ENCODE measurements at regions not wholly inside any gene's neighbourhood (a gene's known extent, or its start where the extent isn't known, plus 50 kb on each side); places are given as distances from the start of the nearest gene placed in this dataset.

DNA sequence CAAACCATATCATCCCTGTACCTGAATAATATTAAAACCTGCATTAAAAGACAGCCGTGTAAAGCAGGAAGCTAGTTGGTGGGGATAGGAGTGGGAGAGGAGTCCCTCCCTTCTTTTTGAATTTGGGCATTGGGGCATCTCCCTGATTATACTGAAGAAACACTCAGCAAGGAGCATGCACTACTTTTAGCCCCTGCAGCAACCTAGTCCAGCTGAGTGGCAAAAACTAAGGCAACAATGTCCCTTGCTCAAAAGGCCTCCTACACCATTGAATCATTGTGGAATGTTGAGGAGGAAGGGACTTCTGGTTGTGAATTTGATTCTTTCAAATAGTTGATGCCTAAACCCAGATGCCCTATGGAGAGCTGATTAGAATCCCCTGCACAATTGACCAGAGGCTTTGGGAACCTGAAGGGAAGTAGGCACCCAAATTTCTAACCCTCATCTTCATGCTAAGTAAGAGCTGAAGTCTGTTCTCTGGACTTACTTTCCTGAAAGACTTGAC, 111.7 kb downstream of the DDX1 start:
- no peak for TF ChIP-seq CTCF (IDR thresholded peaks at IDR 0.05; ENCODE audit: insufficient read depth, low read length, poor library complexity, severe bottlenecking)
- DNase-seq (ENCODE audit: extremely low read depth, insufficient read length), result no peak
- H3K4me3 ChIP-seq (replicated peaks; ENCODE audit: low read depth, low read length), result no peak overlapping the region

GRCh38 chr2:15704086-15704787, 112.6 kb downstream of the DDX1 start:
- Histone ChIP-seq H3K4me3 (replicated peaks; ENCODE audit: low read depth, low read length) (no peak overlapping the region), H3K27me3 (replicated peaks; ENCODE audit: control insufficient read depth, insufficient read depth, low read length) (no peaks in the 10 kb centered on the region), H3K36me3 (ENCODE audit: control insufficient read depth, insufficient read depth, low read length) (no peaks in the 10 kb centered on the region)
- no peak for TF ChIP-seq CTCF (IDR thresholded peaks at IDR 0.05; ENCODE audit: insufficient read depth, low read length, poor library complexity, severe bottlenecking)
- DNase-seq (ENCODE audit: extremely low read depth, insufficient read length), result no peak

More for the DNA sequence above, 111.7 kb downstream of the DDX1 start:
- Histone ChIP-seq H3K36me3 (ENCODE audit: control insufficient read depth, insufficient read depth, low read length) (no peaks in the 10 kb centered on the region), H3K27me3 (replicated peaks; ENCODE audit: control insufficient read depth, insufficient read depth, low read length) (no peaks in the 10 kb centered on the region)

GRCh38 chr2:15704788-15705115, 113.1 kb downstream of the DDX1 start:
- Histone ChIP-seq H3K27me3 (replicated peaks; ENCODE audit: control insufficient read depth, insufficient read depth, low read length) (no peaks in the 10 kb centered on the region), H3K4me3 (replicated peaks; ENCODE audit: low read depth, low read length) (no peak overlapping the region), H3K36me3 (ENCODE audit: control insufficient read depth, insufficient read depth, low read length) (no peaks in the 10 kb centered on the region)
- no peak for DNase-seq (ENCODE audit: extremely low read depth, insufficient read length)
- no peak for TF ChIP-seq CTCF (IDR thresholded peaks at IDR 0.05; ENCODE audit: insufficient read depth, low read length, poor library complexity, severe bottlenecking)

- Histone ChIP-seq H3K4me3 (replicated peaks; ENCODE audit: low read depth, low read length) (no peak overlapping the region), H3K36me3 (ENCODE audit: control insufficient read depth, insufficient read depth, low read length) (no peaks in the 10 kb centered on the region), H3K27me3 (replicated peaks; ENCODE audit: control insufficient read depth, insufficient read depth, low read length) (no peaks in the 10 kb centered on the region)
- DNase-seq (ENCODE audit: extremely low read depth, insufficient read length), result no peak
- TF ChIP-seq CTCF (IDR thresholded peaks at IDR 0.05; ENCODE audit: insufficient read depth, low read length, poor library complexity, severe bottlenecking), result no peak
Observed at GRCh38 chr2:15705310-15705709, 113.6 kb downstream of the DDX1 start.

DNA sequence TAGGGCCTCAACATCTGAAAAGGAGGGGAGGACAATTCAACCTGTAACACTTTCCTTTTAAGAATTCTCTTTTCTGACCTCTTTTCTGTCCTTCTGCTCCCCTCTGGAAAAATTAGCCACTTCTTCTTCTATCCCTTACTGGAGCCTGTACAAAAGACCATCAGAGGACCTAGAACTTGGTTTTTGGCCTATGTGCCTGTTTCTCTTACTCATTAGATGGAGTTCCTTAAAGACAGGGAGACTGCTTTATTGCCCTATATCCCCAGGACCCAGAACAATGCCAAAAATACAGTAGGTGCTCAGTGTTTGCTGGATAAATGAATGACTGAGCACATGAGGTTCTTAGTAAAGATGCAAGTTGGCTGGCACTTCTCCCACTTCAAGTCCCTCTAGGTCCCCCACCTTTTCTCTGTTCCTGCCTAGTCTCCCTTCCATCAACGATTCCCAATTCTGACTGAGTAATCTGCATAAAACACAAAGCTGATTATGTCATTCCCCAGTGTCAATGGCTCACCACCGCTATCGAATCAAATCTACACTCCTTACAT, 114.2 kb downstream of the DDX1 start:
- Histone ChIP-seq H3K36me3 (ENCODE audit: control insufficient read depth, insufficient read depth, low read length) (no peaks in the 10 kb centered on the region), H3K27me3 (replicated peaks; ENCODE audit: control insufficient read depth, insufficient read depth, low read length) (no peaks in the 10 kb centered on the region), H3K4me3 (replicated peaks; ENCODE audit: low read depth, low read length) (no peak overlapping the region)
- DNase-seq (ENCODE audit: extremely low read depth, insufficient read length), result no peak
- TF ChIP-seq CTCF (IDR thresholded peaks at IDR 0.05; ENCODE audit: insufficient read depth, low read length, poor library complexity, severe bottlenecking), result no peak

Measured in GM06990 (cell line).